ENCODE measurements at regions not wholly inside any gene's neighbourhood (a gene's known extent, or its start where the extent isn't known, plus 50 kb on each side); places are given as distances from the start of the nearest gene placed in this dataset.

DNA sequence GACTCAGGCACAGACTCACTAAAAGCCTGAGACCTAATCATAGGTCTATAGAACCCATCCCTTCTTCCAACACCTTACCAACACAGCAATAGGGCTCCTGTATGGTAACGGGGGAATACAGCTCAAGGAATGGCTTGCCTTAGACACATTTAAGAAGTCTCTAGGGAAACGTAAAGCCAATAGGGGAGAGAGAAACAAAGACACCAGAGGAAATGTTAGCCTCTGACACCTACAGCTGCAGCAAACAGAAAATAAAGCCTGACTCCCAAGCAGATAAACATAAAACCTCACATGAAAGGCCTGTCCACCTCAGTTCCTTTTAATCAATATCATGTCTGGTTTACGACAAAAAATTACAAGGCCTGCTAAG lies 51.1 kb upstream of the NCOA1 start:
- DNase-seq = no peak

DNA sequence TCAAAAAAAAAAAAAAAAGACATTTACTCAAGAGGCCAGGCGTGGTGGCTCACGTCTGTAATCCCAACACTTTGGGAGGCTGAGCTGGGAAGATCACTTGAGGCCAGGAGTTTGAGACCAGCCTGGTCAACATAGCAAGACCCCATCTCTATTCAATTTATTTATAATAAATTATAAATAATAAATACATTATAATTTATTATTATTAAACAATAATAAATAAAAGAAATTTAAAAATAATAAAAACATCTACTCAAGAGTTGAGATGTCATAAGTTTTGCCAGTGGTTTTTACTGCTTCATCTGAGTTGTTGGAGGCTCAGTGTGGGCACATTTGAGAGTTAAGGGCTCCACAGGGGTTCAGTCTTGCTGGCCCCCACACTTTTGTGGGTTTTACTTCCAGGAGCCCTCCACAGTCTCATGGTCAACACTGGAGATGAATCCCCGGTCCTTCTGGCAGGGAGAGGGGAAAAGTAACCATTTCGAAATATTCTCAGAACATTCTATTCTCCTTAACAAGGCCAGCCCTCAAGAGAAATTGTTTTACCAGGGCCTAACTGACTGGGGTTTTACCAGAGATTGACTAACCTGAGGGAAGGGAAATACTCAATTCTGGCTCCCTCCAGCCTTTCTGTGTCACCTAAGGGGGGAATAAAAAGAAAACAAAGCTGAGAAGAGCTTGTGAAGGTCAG lies 51.6 kb upstream of the NCOA1 start:
- no peak for DNase-seq

DNA sequence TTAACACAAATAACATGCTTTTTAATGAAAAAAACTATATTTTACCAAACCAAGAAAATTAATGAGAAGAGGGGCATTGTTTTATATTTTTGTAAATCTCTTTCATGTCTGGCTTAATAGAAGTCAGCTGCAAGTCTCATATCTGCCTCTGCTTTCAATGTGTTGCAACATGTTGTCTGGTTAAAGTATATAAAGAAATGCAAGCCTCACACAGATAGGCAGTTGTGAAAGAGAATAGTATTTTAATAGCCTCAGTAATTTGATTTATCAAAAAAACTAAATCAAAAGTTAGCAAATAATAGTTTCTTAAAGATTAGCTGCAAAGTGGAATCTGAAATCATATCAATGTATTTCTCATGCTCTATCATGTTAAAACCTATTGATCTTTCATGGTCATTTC lies 52.9 kb upstream of the NCOA1 start:
- no peak for DNase-seq

DNA sequence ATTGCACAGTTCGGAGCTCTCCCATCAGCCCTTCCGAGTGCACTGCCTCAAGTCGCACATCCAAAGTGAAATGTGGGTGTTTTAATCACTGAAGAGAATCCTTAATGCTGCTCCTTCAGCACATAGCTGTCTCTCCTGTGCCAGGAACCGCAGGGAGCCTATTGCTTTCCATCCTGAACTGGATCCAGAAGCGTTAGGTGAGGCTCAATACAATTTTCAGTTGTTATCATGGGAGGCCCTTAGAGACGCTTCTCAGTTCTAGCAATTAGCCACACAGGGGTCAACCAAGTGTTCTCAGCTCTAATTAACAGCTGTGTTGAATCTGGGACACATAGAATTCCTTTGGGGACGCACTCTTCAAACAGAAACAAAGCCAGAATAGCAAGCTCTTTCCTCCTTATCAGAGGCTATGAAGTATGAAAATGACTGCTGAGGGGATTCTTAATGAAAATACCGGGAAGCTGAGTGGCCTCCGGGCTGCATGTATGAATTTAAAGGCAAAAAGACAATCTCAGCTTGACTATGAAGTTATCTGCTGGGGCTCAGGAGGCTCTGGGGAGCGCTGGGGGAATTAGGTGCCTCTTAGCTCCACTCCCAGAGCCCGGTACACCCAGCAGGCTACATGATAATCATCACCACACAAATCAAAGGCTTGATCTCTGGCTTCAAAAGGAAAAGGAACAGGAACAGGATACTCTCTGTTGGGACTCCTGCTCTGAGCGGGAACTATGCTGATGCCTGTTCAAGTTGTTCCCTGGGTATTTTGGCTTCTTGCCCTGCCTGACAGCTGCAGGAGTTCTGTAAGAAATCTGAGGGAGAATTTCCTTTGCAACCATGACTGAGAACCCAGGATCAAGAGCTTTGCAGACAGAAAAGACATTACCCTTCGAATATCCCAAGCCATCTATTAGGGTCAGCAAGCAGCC lies 55.4 kb upstream of the NCOA1 start:
- DNase-seq = no peak

DNA sequence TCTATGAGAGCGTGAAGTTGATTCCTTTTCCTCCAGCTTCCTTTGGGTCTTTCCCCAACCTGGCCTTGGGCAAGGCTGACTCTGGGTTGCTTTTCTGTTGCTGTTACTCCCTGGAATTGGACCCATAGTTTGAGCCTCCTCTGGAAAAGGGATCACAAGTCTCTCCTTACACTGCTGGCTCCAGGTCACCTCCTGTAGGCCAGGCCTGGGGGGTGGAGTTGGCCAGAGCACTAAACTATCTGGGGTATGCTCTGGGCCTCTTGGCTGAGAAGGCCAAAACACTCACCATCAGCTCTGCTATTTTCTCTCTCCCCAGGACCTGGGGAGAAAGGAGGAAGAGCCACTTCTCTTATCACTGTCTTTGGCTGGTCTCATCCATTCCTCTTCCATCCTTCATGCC lies 56.5 kb upstream of the NCOA1 start:
- DNase-seq = no peak

DNA sequence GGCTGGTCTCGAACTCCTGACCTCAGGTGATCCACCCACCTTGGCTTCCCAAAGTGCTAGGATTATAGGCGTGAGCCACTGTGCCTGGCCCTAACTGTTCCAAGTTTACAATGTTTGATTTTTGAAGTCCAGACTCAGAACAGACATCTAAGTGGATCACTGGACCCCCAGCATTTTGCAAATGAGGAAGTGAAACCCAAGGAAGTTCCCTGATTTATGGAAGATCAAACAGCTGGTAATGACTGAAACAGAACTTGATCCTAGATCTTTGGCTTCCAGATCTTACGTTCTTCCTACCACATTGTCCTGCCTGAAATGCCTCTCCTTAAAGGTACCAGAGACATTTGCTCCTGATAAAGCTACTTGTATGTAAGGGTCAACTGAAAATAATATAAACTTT lies 58.3 kb upstream of the NCOA1 start:
- no peak for DNase-seq

DNA sequence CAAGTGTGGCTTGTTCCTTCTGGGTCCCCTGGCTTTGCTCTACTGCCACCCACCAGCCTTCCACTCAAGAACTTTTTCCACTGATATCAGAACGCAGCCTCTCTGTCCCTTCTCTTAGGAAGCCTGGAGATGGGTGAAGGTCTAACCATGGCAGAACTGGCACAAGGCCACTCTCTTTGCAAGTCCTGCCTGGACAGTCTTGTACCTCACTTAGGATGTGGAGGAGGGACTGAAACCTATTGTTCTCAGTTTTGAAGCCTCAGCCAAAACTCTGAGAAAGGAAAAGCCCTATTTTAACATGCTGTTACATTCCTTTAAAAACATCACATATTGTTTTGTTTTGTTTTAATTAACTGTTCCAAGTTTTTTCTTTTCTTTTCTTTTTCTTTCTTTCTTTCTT lies 58.9 kb upstream of the NCOA1 start:
- no peak for DNase-seq

DNA sequence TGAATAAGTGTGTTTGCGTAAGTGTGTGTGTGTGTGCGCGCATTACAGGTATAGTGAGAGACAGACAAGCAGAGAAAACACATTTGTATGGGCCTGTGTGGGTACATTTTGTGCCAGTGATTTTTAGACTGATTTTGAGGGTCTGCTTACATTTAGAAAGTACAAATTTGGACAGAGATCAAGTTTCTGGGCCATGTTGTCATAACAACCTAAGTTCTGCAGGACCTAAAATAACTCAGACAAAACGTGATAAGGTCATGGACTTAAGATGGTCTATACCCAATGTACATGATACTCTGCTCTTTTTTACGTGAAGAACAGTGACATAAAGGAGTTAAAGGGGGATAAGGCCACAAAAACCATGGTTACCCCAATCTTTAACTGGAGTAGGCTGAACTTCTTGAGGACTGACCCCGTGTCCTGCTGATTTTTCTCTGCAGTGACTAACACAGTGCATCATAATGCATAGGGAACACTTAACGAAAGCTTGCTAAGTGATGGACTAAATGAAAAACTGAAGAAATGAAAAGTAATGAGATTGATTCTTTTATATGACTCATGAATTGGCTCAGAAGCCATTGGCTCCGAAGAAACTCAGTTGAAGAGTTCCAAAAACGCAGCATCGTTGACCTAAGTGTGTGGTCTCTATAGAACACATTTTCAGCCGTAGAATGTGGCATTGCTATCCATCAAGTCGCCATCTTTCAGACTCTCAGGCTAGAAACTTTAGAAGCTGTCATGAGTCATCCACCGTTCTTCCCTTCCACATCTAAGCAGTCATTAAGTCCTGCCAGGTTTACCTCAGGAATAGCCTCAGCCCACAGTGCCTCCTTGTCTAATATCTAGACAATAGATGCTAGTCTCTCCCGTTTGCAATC lies 61.6 kb upstream of the NCOA1 start:
- no peak for DNase-seq

DNA sequence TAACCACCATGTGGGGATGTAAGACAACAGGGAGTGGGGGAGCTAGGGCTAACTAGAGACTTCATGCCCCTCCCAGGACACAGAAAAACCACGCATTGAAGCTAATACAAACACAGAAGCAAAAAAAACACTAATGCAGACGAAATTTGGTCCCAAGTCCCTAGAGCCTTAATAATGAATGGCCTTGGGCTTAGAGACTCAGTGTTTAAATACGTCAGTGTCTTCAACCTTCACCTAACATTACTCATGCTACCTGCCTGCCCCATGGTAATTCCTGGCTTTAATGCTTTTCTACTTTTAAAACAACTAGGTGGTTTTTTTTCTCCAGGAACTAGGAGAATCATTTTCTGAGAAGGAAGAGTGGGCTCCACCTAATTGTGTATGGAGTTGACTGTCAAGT lies 64.1 kb upstream of the ITSN2 start:
- no peak for DNase-seq

DNA sequence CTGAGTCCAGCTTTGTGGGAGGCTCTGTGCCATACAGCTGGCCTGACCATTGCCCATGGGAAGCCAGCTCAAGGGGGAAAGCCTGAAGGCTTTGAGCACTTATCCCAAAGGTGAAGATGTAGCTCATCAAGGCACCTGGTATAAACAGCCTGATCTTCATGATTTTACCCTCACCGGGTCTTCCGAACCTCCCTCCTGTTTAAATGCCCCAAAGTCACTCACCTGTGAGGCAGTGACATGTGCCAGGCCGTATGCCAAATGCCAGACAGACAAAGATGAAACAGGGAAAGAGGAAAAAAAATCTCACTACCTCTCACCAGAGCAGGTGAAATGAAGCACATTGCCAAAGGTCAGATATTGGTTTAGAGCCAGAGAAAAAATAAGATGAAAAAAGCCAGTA lies 62.8 kb upstream of the ITSN2 start:
- DNase-seq = no peak

DNA sequence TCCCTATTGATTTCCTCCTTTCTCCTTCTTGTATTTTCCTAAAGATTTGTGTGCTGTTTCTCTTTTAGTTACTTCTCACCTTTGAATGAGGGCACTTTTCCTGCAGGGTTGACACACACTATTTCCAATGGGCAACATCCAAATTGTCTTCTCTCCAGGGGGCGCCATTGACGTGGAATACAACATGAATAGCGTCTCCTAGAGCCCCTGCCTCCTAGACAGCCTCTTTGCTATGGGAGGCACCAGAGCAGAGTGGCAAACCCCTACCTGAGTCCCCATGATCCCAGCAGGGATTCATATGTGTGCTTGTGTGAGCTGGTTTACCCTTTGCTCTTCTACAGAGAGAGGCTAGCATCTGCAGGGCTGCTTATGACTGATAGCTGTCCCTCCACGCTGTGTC lies 61.3 kb upstream of the ITSN2 start:
- DNase-seq = peak; percentile 30

DNA sequence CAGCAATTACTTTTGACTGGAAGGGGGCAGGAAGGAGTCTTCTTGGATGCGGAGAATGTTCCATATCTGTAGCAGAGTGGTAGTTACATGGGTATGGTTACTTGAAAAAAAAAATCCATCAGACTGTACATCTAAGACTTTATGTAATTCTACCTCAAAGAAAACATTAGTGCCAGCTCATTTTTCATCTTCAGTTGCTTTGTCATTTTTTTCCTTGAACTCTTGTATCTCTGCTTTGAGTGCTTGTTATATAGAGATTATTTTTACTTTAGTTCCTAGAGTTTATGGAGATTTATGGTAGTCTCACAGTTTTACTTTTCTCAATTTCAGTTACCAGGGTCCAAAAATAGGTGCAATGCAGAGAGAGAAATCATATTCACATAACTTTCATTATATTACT lies 60.0 kb upstream of the ITSN2 start:
- DNase-seq = no peak

DNA sequence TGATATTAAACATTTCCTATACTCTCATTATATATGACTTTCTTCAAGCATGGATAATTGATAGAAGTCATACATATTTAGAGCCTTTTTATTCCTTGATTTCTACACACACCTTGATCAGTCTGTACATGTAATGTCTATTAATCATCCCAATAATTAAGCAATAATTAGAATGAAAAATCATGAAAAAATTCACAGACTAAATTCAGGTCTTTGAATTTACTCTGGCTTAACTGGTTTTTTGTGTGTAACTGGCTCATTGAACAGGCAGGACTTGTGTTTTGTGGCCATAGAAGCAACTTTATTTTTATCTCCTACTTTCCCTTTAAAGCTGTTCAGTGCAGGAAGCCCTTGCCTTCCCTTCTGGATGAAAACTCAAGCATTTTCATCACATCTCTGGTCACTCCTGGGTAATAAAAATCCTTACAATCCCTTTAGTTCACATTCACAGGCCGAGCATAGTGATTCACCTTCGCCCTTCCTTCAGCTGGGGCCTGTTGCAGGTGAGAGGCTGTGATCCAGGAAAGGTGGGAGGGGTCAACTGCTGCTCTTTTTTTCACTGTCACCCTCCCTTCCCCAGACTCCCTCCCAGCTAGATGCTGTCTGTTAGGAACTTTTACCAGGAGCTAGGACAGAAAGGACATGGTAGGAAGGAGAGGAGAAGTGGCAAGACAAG lies 58.0 kb upstream of the ITSN2 start:
- DNase-seq = no peak

DNA sequence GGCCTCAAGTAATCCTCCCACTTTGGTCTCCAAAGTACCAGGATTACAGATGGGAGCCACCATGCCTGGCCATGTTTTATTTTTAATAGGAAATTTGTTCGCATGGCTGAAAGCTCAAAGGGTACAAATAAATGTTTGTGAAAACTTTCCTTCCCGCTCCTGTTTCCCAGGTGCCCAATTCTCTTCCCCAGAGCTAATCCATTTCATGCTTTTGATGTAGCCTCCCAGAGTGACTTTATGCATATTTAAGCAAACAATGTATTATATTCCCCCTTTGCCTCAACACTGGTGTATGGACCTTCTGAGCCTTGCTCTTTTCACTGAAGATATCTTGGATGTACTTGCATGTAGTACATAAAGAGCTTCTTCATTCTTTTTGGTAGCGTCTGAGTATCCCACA lies 52.5 kb upstream of the ITSN2 start:
- no peak for DNase-seq

DNA sequence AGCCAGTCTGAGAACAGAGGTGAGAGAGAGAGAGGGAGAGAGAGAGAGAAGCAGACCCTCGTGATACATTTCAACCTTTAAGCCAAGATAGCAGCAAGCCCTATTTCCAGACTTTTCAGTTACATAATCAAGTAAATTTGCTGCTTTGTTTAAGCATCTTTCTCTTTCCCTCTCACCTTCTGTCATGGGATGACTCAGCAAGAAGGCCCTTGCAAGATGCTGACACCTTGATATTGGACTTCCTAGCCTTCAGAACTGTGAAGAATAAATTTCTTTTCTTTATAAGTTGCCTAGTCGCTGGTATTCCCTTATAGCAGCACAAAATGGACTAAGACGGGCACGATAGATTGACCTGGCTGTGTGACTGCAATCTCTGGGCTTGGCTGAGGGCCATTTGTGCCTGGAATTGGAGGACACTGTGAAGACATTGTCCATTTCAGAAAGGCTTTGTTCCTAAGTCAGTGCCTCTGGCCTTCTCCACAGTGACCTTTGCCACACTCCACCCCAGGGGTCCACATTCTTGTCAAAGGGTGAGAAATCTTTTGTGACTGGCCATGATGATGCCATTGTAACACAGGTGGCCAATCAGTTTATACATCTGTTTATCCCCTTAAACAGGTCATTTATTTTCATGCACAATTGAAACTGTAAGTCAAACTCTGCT lies 51.3 kb upstream of the ITSN2 start:
- DNase-seq = no peak

DNA sequence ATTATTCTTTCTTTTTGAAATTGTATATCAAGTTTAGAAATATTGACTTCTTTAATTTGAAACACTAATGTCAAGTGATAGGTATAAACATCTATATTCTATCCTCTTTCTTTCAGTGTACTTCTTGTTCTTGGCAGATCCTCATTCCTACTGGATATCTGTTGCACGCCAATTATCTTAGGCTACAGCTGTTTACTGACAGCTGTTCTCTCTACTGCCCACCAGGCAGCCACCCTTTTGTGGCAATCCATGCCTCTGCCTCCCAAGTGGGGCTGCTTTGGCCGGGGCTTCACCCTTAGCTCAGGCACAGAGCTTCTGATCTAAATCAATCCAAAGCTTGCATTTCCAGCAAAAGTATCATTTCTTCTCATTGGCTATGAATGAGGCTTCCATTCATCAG lies 50.6 kb upstream of the ITSN2 start:
- DNase-seq = no peak

DNA sequence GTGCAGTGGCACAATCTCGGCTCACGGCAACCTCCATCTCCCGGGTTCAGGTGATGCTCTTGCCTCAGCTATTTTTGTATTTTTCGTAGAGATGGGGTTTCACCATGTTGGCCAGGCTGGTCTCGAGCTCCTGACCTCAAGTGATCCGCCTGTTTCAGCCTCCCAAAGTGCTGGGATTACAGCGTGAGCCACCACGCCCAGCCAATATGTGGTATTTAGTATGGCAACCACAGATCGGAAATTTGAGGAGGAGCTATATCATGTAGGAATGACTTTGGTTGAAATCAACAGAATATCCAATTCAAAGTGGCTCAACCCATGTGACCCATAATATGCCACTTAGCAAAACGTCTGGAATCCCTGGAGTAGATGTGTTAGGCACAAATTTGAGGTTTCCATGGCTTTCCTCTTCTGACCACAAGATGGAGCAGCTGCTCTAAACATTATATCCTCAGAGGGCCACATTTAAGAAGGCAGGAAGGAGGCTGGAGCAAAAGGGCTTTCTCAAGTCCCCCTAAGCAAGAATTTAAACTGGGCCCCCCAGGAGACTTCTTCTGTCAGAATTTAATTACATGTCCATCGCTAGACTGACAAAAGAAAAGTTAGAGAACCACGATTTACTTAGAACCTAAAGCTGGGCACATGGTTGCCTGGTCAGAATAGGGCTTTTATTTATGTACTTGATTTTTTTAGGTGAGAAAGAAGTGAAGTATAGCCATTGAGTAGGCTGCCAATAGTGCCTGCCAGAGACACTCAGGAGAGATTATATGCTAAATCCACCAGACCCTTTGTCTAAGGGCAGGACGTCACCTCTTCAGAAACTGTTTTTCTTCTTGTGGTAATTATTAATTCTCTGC lies 49.6 kb upstream of the ITSN2 start:
- peak; percentile 9 for DNase-seq

All from CD4-positive, alpha-beta T cell treated with Interferon gamma for 1 hour (primary cell).